LNCaP clone FGC (cell line): ENCODE measurements at regions not wholly inside any gene's neighbourhood (a gene's known extent, or its start where the extent isn't known, plus 50 kb on each side); places are given as distances from the start of the nearest gene placed in this dataset.

Experiments used
- DNase-seq: peaks from one replicate; pipeline ENCODE4 v3.0.0-alpha.2; 2011; ENCODE audit warnings: low read depth
- H3K4me3 ChIP-seq: 2 replicates; pipeline ENCODE4 v1.5.1; 2011; ENCODE audit warnings: mild to moderate bottlenecking, low read depth, low read length, control low read depth
- TF ChIP-seq, protein P1 (sequence below): IDR thresholded peaks from 2 replicates; pipeline ENCODE4 v1.5.1; 2012; ENCODE audit warnings: mild to moderate bottlenecking; ENCODE audit not compliant: control insufficient read depth, insufficient read depth; ENCODE audit errors: extremely low read depth

DNA sequence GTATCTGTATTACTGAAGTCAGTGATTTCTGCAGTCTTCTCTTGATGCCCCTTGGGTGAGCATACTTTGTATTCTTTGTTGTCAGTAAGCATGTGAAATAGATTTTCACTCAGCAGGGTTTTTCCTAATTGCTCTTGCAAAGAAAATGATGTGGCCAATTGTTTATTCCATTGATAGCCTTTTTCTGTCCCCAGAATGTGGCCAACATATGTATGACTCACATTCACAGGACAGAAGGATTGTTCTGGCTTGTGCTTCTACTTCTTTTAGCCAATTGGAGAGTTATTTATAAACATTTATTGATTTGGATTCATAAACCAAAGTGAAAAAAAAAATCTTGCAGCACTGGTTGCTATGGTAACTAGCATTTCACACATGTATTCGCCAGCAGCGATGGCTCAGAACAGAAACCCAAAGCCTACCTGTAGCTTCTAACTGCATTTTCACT, 54.4 kb upstream of the RBM24 start:
- TF ChIP-seq, protein P1, sequence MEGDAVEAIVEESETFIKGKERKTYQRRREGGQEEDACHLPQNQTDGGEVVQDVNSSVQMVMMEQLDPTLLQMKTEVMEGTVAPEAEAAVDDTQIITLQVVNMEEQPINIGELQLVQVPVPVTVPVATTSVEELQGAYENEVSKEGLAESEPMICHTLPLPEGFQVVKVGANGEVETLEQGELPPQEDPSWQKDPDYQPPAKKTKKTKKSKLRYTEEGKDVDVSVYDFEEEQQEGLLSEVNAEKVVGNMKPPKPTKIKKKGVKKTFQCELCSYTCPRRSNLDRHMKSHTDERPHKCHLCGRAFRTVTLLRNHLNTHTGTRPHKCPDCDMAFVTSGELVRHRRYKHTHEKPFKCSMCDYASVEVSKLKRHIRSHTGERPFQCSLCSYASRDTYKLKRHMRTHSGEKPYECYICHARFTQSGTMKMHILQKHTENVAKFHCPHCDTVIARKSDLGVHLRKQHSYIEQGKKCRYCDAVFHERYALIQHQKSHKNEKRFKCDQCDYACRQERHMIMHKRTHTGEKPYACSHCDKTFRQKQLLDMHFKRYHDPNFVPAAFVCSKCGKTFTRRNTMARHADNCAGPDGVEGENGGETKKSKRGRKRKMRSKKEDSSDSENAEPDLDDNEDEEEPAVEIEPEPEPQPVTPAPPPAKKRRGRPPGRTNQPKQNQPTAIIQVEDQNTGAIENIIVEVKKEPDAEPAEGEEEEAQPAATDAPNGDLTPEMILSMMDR, result no peak
- no peak for DNase-seq
- H3K4me3 ChIP-seq, result no peak overlapping the region

DNA sequence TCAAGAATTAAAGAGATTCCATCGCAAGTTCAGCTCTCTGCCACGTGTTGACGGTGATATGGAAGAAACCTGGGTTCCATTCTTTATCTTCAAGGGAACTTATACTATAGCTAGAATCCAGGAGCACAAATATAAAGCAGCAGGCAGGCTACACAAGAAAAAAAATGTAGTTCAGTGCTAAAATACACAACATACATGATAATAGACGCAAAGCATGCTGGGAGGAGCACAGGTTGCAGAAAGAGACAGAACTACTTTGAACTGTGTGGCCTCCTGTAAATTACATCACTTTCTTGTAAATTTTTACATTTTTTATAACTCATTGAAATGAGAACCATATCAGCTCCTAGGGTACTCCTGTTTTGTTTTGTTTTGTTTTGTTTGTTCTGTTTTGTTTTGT, 53.8 kb upstream of the RBM24 start:
- H3K4me3 ChIP-seq, result no peak overlapping the region
- TF ChIP-seq, protein P1, result no peak

More for the DNA sequence above, 53.8 kb upstream of the RBM24 start:
- DNase-seq, result no peak
